Stimulated activated CD8-positive, alpha-beta memory T cell treated with anti-CD3 and anti-CD28 coated beads, Interleukin-4, amount 100 ng/mL, for 1 hour (primary cell): ENCODE measurements at regions not wholly inside any gene's neighbourhood (a gene's known extent, or its start where the extent isn't known, plus 50 kb on each side); places are given as distances from the start of the nearest gene placed in this dataset.
"Not testable (repeated sequence)": the region's sequence is repeated elsewhere in the genome, so short reads cannot be mapped to it uniquely, and the experiment has no call there.

Experiments
- DNase-seq, 2 donors: peaks; one replicate each; pipeline ENCODE4 v3.0.0-alpha.2; 2020; ENCODE audit warnings: low read depth in 2 of 2, low spot score in 1 of 2

DNA sequence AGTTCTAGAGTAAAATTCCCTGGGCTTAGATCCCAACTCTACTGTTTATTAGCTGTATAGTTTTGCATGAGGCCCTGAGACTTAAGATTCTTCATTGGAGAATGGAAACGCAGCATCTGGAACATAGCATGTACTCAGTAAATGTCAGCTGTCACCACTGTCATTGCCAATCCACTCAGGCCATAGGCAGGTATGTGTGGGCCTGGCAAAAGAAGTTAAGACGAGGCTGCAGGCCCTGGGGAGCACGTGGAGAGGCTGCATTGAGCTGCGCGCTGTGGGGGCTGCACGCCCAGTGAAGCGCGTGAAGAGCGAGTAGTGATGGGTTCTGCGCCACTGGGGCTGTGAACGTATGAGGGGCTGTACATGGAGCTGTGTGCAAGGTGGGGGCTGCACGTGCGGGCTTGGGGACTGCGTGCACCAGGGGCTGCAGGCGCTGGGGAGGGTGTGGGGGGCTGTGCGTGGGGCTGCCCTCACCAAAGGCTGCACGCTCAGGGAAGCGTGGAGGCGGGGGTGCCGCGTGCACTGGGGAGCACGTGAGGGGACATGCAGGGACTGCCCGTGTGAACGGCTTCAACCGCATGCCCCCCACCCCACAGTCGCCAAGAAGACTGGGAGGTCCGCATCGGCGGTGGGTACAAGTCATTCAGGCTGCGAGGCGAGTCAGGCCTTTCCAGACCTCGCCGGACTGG is 85.5 kb downstream of the PRR15 start:
- no peak for DNase-seq

- DNase-seq = no peak
These were observed 86.2 kb downstream of the PRR15 start for GRCh38 chr7:29649876-29650275.

- DNase-seq = no peak
These were observed 87.8 kb downstream of the PRR15 start for GRCh38 chr7:29651477-29651876.

- DNase-seq = no peak
These were observed 88.9 kb downstream of the PRR15 start for GRCh38 chr7:29652556-29652955.

- DNase-seq = not testable (repeated sequence)
These were observed 90.7 kb downstream of the PRR15 start for GRCh38 chr7:29654340-29654739.

GRCh38 chr7:29657288-29657687 is 93.7 kb downstream of the PRR15 start:
- no peak for DNase-seq

- no peak for DNase-seq
These were observed 94.2 kb downstream of the PRR15 start for GRCh38 chr7:29657856-29658255.

- not testable (repeated sequence) for DNase-seq
These were observed 95.6 kb downstream of the PRR15 start for GRCh38 chr7:29659213-29659612.

GRCh38 chr7:29662899-29663298 is 99.3 kb downstream of the PRR15 start:
- not testable (repeated sequence) for DNase-seq

DNA sequence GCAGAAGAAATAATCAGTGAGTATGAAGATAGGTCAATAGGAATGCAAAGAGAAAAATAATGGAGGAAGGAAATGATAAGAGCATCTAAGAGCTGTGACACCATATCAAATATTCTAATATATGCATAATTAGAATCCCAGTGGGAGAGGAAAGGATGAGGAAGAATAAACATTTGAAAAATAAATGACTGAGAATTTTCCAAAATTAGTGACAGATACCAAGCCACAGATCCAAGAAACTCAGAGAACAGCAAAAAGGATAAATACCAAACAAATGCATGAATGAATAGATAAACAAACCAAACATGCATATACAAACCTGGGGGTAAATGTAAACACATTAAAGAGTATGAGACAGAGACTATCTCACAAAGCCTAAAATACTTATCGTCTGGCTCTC is 101.4 kb downstream of the PRR15 start:
- DNase-seq = not testable (repeated sequence)

- DNase-seq = not testable (repeated sequence)
These were observed 103.5 kb downstream of the PRR15 start for GRCh38 chr7:29667096-29667669.

- not testable (repeated sequence) for DNase-seq
These were observed 107.7 kb downstream of the PRR15 start for GRCh38 chr7:29671286-29671685.

DNA sequence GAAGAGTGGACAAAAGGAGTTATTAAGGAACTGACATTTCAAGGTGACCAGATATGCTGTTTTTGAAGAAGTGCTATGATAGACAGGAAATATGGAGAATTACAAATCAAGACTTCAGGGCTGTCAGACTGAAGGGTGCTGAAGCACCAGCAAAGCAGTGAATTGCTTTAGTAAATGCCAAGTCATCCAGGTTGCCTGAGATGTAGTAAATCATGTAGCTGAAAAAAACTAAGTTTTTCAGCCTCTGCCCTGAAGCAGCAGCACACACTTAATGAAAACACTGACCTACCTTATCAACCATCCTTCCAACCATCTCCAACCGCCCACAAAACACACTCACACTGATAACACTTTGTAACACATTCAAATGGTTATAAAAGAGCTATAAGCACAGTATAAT is 110.0 kb downstream of the PRR15 start:
- DNase-seq = not testable (repeated sequence)

DNA sequence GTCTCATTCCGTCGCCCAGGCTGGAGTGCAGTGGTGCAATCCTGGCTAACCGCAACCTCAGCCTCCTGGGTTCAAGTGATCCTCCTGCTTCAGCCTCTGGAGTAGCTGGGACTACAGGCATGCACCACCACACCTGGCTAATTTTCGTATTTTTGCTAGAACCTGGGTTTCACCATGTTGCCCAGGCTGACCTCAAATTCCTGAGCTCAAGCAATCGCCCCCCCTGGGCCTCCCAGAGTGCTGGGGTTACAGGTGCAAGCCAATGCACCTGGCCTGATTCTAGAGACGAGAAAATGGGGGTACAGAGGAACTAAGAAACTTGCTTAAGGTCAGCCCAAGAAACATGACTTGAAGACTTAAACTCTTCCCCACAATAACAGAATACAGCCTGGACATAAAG is 111.0 kb downstream of the PRR15 start:
- DNase-seq = not testable (repeated sequence)

DNA sequence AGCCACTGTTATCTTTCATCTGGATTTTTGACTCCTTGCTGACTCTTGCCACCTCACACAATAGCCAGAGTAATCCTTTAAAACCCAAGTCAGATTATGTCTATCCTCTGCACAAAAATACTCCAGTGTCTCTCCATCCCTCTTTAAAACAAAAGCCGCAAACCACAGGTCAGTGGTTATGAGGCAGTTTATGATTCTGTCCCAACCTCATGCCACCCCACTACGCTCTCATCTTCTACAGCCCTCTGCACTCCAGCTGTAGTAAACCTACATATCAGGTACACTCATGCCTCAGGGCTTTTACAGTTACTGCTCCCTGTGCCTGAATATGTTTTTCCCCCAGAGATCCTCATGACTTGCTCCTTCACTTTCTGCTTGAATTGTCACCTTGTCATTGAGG is 113.6 kb downstream of the PRR15 start:
- not testable (repeated sequence) for DNase-seq

DNA sequence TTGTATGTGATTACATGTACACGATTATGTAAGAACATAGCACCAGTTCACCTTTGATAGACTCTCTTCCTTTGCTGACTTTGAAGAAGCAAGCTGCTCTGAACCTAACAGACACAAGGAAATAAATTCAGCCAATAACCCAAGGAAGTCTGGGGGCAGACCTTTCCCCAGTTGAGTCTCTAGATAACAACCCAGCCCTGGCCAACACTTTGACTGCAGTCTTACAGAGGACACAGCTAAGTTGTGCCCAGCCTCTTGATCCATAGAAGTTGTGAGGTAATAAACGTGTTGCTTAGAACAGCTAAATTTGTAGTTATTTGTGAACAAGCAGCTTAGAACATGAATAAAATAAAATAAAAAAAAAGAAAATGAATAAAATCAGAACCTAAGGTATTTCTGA is 116.3 kb downstream of the PRR15 start:
- not testable (repeated sequence) for DNase-seq

GRCh38 chr7:29680601-29681000 is 117.0 kb downstream of the PRR15 start:
- DNase-seq = not testable (repeated sequence)

- not testable (repeated sequence) for DNase-seq
These were observed 120.6 kb downstream of the PRR15 start for GRCh38 chr7:29684151-29684786.

GRCh38 chr7:29684787-29685650 is 121.3 kb upstream of the WIPF3 start:
- peak; percentile 2 to 3 for DNase-seq

DNA sequence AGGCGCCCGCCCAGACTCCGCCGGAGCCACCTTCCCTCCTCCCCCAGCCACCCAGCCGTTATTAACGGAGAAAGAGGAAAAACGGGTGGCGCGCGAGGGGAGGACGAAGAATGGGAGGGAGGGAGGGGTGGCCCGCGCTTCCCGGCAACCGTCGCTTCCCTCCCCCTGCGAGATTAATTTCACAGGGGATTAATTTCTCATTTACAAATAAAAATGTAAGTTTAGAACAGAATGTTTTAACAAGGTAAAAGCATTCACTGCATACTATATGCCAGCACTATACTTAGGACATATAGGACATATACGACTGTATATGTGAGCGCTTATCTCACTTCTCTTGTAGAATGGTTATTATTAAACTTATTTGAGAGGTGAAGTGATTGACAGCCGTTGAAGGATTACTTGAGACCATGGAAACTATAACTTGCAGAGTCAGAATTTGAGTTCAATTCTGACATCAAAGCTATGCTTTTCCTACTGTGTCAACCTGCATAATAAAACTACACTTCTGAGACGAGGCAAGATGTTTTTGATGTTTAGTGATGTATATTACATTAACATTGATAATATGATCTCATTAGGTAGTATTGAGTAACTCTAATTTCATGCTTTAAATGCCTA is 120.5 kb upstream of the WIPF3 start:
- DNase-seq = not testable (repeated sequence)

DNA sequence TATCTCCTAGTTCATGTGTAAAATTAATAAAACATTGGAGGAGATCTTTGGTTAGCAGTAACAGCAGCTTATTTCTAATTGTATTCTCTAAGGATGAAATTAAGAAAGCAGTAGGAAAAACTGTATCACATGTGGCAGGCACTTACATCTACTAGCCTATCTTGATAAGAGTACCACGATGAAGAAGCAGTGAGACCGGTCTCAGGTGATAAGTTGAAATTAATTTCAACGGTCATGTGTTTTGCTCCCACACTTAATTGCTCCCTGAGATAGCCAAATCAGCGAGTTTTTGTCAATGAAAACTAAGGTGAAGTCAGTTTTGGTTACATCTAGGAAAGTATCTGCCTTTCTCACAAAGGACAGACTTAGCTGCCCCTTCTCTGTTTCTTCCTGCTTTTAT is 115.8 kb upstream of the WIPF3 start:
- not testable (repeated sequence) for DNase-seq
